HS-5 (cell line): ENCODE measurements at regions not wholly inside any gene's neighbourhood (a gene's known extent, or its start where the extent isn't known, plus 50 kb on each side); places are given as distances from the start of the nearest gene placed in this dataset.
"Not testable (repeated sequence)": the region's sequence is repeated elsewhere in the genome, so short reads cannot be mapped to it uniquely, and the experiment has no call there.

Experiments used
- DNase-seq: peaks from one replicate; pipeline ENCODE4 v3.0.0-alpha.2; 2012; ENCODE audit warnings: low read depth

DNA sequence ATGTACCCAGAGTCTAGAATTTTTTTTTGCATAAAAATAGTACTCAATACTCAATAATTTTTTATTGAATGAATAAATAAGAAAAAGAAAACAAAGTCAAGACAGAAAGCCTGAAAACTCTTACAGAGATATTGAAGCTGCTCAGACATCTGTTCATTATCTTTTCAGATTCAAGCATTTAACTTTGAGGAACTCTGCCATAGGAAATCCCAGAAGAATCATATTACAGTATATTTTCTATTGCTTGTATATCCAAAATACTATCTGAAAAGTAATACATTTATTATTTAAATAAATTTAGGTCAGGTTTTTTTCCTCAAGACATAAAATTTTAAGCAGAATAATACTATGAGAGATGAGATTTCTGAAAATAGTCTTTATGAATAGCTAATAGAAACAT is 755.9 kb upstream of the ADGRL4 start:
- no peak for DNase-seq

DNA sequence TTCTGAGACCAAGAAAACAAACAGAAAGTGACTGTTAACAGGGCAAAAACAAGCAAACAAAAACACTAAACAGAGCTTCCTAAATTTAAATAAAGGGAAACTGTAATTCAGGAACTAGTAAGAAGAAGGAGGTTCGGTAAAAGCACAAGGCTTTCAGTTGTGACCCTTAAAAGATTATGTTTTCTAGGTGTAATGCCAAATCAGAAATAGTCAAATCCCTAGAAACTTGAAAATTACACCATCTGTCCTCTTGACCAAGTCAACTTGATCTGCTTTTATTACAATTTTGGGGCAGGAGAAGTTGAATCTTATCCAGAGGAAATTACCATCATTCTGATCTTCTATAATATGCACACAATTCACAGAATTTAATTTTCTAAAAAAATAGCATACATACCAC is 754.0 kb upstream of the ADGRL4 start:
- no peak for DNase-seq

GRCh38 chr1:79749607-79750006 is 743.1 kb upstream of the ADGRL4 start:
- no peak for DNase-seq

GRCh38 chr1:79745929-79746328 is 739.4 kb upstream of the ADGRL4 start:
- no peak for DNase-seq

GRCh38 chr1:79744746-79745145 is 738.2 kb upstream of the ADGRL4 start:
- no peak for DNase-seq

DNA sequence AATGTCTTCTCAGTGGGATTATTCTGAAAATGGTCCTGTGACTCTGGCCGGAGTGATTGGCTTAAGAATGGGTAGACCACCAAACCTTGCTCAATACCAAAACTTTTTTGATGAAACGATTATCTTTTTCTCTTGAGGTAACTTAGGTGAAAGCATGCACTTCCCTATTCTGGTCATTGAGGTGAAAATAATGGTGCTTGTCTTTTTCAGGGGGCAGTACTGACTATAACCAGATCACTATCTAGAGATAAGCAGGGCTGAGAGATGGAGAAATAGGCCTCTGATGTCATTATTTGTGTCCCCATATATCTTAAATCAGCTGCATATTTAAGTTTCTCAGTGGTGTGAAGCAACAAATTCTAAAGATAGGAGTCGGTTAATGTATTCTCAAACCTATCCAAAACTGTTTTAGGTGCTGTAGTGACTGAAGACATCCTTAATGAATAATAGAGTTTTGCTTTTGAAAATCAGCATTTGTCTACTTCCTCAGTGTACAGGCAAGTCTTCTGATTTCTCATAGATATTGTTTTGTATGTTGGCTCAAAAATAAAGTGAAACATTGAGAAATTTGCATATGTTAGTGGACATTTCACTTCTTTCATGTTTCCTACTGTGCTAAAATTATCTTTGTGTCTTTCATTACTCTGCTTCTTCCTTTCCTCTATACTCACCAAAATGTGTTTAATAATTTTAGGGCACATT is 735.3 kb upstream of the ADGRL4 start:
- no peak for DNase-seq

- no peak for DNase-seq
These were observed 731.6 kb upstream of the ADGRL4 start for GRCh38 chr1:79738101-79738500.

GRCh38 chr1:79737193-79737592 is 730.7 kb upstream of the ADGRL4 start:
- no peak for DNase-seq

DNA sequence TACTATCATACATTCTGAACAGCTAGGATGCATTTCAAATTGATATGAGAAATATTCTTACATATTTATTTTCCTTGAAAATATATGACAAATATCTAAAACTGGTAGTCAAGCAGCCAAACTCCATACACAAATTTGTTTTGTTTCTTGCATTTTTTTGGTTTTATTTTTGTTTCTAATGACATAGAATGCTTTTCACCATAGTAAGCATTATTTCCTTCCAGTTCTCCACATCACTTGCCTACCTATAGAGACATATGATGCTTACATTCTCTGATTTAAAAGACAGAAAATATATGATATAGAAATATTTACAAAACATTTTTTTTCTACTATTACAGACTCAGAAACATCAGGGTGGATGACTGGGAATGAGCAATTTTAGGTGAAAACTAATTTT is 726.4 kb upstream of the ADGRL4 start:
- no peak for DNase-seq

GRCh38 chr1:79726911-79727310 is 720.4 kb upstream of the ADGRL4 start:
- no peak for DNase-seq

DNA sequence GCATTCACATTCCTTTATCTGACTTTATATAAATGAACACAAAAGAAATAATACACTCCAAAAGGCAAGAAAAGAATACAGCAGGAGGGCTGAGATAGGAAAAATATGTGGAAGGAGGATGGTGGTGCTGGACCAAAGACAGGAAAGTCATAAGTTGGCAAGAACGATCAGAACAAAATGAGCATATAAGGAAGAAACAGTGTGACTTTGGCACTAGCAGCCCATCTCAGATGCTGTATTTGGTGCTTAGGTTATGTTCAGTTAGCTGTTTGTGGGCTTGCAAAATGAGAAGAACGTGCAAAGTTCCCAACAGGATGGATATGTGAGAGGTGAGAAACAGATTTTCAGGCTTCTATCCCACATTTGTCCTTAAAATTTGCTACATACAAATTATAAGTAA is 719.8 kb upstream of the ADGRL4 start:
- DNase-seq: no peak

GRCh38 chr1:79716447-79716846 is 709.9 kb upstream of the ADGRL4 start:
- no peak for DNase-seq

GRCh38 chr1:79714664-79715063 is 708.1 kb upstream of the ADGRL4 start:
- no peak for DNase-seq

DNA sequence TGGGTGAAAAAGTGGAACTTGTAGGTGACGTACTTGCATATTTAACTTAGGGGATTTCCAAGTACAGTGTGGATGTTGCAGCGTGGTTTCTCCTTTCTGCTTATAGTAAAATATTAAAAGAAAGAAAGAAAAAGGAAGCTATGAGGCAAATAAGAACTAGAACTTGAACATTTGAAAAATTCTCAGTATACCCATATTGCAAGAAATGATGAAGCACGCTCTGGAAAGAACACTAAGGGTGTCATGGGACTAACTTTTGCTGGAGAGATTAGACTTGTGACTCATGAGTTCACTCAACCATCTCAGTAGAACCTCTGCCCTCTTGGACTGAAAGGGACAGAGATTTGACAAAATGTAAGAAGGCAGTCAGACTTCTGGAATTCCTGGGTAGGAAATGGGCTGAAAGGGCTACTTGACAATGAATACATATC is 704.5 kb upstream of the ADGRL4 start:
- DNase-seq: no peak

GRCh38 chr1:79708646-79709265 is 702.2 kb upstream of the ADGRL4 start:
- DNase-seq: no peak

DNA sequence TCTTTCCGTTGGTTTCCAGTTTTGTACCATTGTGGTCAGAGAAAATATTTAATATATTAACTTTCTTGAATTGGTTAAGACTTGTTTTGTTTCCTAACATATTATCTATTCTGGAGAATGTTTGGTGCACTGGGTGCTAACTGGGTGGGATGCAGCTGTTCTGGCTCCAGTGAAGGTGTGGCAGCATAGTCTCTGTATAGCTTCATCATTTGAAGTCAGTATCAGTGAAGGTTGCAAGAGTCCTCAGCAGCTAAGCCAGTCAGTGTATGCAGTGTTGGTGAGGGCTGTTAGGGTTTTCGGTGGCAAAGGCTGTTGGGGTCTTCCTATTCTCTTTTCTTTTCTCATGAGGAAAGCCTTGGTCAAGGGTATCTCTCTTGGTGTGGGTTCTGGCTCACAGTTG is 698.7 kb upstream of the ADGRL4 start:
- DNase-seq: no peak

GRCh38 chr1:79704067-79704466 is 697.5 kb upstream of the ADGRL4 start:
- no peak for DNase-seq

DNA sequence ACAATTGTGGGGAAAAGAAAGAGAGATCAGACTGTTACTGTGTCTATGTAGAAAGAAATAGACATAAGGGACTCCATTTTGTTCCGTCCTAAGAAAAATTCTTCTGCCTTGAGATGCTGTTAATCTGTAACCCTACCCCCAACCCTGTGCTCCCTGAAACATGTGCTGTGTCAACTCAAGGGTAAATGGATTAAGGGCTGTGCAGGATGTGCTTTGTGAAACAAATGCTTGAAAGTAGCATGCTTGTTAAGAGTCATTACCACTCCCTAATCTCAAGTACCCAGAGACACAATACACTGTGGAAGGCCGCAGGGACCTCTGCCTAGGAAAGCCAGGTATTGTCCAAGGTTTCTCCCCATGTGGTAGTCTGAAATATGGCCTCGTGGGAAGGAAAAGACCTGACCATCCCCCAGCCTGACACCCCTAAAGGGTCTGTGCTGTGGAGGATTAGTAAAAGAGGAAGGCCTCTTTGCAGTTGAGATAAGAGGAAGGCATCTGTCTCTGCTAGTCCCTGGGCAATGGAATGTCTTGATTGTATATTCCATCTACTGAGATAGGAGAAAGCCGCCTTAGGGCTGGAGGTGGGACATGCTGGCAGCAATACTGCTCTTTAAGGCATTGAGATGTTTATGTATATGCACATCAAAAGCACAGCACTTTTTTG is 695.9 kb upstream of the ADGRL4 start:
- DNase-seq: not testable (repeated sequence)

GRCh38 chr1:79695138-79695537 is 688.6 kb upstream of the ADGRL4 start:
- no peak for DNase-seq

DNA sequence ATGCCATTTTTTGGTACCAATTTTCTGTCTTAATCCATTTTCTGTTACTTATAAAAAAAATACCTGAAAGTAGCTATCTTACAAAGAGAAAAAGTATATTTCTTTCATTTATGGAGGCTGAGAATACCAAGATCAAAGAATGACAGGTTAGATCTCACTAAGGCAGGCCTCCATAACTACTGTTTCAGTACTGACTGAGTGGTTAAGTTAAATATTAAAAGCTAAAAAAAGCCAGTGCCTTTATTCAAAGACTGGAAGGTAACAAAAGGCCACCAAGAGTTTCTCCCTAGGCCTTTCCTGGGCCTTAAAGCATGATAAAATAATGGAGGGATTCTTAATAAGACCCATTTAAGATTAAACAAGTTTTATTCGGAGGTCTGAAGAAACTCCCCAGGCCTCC is 687.7 kb upstream of the ADGRL4 start:
- no peak for DNase-seq

DNA sequence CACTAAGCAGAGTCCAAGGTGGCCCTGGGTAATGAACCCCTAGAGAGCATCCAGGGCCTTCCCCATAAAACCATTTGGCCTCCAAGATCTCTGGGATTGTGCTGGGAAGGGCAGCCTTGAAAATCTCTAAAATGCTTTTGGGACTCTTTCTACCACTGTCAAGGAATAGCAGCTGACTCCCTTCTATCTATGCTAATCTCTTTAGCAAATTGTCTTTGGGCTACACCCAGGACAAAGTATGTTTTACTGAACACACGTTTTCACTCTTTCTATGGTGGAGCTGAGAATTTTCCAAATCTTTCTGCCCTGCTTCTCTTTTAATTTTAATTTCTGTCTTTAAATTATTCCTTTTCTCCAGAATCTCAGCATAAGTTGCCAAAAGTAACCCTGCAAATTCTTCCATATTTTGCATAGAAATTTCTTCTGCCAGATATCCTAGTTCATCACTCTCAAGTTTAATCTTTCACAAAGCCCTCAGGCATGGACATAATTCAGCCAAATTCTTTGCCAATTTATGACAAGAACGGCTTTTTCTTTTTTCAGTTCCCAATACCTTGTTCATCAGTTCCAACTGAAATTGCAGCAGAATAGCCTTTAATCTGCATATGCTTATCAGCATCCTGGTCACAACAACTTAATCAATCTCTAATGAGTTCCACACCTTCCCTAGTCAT is 687.0 kb upstream of the ADGRL4 start:
- no peak for DNase-seq

DNA sequence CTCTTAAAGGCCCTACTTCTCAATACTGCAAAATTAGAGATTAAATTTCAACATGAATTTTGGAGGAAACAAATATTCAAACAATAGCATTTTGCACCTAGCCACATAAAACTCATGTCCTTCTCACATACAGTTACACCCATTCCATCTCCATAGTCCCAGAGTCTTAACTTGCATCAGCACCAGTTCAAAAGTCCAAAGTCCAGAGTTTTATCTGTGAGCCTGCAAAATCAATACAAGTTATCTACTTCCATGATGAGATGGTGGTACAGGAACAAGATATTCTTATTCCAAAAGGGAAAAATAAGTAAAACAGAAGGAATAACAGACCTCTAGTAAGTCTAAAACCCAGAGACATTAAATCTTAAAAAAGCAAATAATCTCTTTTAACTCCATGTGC is 686.0 kb upstream of the ADGRL4 start:
- no peak for DNase-seq

- DNase-seq: no peak
These were observed 682.4 kb upstream of the ADGRL4 start for GRCh38 chr1:79688932-79689331.
